NCI-H524 (cell line): ENCODE measurements at regions not wholly inside any gene's neighbourhood (a gene's known extent, or its start where the extent isn't known, plus 50 kb on each side); places are given as distances from the start of the nearest gene placed in this dataset.
"Not testable (repeated sequence)": the region's sequence is repeated elsewhere in the genome, so short reads cannot be mapped to it uniquely, and the experiment has no call there.

Experiments used
- DNase-seq, 2 experiments: peaks; one replicate each; lab custom pipeline; 2025; lab: John Stamatoyannopoulos, UW

GRCh38 chr11:93032580-93032979, 63.1 kb downstream of the MTNR1B start:
- DNase-seq: peak; percentile 45 to 78

DNA sequence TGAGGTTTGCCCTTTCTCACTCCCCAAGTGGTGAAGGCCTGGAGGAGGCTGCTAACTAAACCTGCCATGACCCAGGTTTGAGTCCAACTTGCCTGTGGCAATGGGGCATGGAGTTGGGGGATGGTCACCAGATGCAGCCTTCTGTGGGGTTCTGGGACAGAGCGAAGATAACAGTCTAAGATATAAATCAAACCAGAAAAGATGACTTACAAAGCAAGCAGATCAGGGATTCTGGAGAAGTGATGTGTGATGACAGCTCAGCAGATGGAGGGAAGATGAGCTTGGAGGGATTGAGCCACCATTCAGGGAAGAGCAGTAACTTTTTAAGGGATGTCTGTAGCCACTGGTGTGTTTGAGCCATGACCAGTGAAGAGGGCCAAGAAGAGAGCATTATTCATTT, 63.6 kb downstream of the MTNR1B start:
- no peak for DNase-seq

- DNase-seq: no peak
These were observed 64.7 kb downstream of the MTNR1B start for GRCh38 chr11:93034031-93034722.

- DNase-seq: no peak
These were observed 65.2 kb downstream of the MTNR1B start for GRCh38 chr11:93034723-93035039.

DNA sequence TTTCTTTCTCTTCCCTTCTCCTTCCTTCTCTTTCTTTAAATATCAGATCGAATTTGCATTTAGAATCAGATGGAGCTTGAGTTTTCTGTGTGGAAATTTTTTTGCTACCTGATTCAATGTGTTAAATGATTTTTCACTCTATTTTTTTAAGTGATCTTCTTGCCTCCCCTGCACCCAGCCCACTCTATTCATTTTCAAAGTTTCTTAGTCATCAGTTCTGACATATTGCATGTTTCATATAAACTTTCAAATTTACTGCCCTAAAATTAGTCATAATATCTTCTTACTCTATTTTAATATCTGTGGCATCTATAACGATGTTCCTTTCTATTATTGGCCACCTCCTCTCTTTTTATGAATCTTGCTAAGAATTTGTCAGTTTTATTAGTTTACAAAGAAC, 69.1 kb downstream of the MTNR1B start:
- no peak for DNase-seq

- DNase-seq: no peak
These were observed 70.2 kb downstream of the MTNR1B start for GRCh38 chr11:93039531-93040240.

GRCh38 chr11:93041682-93042081, 72.2 kb downstream of the MTNR1B start:
- no peak for DNase-seq

GRCh38 chr11:93043186-93043585, 73.7 kb downstream of the MTNR1B start:
- not testable (repeated sequence) for DNase-seq

GRCh38 chr11:93049740-93050139, 80.3 kb downstream of the MTNR1B start:
- DNase-seq: no peak

- DNase-seq: no peak
These were observed 81.7 kb downstream of the MTNR1B start for GRCh38 chr11:93051186-93051585.

DNA sequence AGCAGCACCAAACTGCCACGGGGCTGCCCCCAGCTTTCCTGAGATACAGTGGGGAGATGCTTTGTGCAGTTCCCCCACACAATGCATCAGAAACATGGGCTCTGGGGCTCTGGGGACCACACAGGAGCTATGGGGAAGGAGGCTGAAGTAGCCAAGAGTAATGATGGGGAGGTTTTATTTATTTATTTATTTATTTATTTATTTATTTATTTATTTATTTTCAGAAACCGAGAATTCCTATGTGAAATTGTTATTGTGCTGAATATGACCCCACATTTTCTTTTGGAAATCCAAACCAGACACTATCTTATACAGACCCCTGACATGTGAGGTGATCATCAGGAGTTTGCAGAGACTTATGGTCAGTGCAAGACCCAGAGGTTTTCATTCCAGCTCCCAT, 84.4 kb downstream of the MTNR1B start:
- DNase-seq: no peak

- no peak for DNase-seq
These were observed 84.8 kb downstream of the MTNR1B start for GRCh38 chr11:93054279-93054678.

- DNase-seq: no peak
These were observed 85.4 kb downstream of the MTNR1B start for GRCh38 chr11:93054881-93055280.

DNA sequence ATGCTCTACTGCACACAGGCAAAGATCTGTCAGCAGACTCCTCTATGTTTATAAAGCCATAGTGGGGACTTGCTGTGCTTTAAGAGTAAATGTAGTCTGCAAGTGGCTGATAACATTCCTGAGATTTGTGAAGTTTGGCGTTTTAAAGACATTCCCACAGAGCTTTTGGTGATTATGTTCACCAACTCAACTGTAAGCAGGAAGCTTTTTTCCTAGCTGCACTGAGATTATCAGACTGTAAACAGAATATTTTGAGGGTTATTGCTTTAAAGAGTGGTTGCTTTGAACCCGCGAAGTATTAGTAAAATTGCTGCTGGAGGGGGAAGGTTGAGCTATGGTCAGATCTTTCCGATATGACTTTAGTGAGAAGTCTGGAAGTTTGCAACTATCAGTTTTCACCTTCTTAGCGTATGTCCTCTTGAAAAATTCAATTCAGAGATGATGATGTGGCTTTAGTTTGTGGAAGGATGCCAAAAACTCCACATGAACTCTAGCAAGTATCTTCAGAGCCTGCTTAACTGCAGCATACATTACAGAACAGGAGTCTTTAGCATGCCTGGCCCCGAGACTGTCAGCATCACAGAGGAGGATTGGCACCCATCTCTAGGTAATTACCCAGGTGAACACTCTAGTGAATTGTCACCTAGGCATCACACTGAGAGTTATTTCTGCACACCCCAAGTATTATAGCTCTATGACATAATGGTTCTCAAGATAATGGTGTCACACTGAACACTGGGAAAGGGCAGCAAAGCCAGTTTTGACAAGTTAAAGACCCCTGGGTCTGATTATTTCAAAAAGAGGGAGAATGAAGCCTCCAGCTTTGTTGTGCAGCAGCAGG, 89.9 kb downstream of the MTNR1B start:
- no peak for DNase-seq

GRCh38 chr11:93063086-93063485, 93.6 kb downstream of the MTNR1B start:
- no peak for DNase-seq

- peak in 1 of 2 experiments; percentile 19 for DNase-seq
These were observed 95.7 kb downstream of the MTNR1B start for GRCh38 chr11:93065074-93065674.

- no peak for DNase-seq
These were observed 98.5 kb downstream of the MTNR1B start for GRCh38 chr11:93067881-93068390.

DNA sequence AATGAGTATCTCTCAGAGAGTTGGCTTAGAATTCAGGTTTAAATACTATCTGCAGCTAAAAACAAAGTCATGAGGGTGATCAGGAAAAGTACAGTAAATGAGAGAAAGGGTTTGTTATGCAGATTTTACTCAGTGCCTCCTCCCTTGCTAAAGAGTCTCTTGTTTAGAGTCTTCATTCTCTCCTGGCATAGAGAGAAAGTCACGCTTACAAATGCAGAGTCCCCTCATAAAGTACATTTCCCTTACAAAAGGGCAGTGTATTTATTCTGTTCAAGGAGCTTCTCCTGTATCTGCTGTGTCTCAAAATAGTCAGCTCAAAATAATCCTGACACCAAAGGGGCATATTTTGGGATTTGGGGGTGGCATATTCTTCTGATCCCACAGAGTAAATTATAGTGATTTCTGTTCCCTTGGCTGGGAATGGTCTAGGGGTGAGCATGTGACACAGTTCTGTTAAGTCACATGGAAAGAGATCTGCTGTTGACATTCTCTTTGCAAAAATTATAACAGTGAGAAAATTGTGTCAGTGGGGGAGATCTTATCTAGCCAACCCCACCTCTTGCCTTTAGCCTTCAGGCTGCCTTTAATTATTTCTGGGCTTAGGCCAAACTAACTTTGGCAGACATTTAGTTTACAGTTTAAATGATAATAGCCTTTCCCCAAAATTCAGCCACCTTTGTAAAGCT, 102.9 kb downstream of the MTNR1B start:
- DNase-seq: no peak

DNA sequence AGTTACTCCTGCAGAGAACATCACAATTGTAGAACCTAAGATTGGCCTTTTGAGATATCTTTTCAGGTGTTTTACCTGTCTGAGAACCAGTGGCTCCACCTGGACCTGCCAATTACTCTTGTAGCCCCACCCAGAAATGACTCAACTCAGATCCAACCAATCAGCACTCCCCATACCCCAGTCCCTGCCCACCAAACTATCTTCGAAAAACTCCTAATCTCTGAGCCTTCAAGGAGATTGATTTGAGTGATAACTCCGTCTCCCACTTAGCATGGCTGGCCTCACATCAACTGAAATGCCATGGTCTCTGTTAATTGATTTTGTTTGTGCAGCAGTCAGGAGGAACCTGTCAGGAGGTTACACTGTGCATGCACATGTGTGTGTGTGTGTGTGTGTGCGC, 103.6 kb downstream of the MTNR1B start:
- DNase-seq: no peak

DNA sequence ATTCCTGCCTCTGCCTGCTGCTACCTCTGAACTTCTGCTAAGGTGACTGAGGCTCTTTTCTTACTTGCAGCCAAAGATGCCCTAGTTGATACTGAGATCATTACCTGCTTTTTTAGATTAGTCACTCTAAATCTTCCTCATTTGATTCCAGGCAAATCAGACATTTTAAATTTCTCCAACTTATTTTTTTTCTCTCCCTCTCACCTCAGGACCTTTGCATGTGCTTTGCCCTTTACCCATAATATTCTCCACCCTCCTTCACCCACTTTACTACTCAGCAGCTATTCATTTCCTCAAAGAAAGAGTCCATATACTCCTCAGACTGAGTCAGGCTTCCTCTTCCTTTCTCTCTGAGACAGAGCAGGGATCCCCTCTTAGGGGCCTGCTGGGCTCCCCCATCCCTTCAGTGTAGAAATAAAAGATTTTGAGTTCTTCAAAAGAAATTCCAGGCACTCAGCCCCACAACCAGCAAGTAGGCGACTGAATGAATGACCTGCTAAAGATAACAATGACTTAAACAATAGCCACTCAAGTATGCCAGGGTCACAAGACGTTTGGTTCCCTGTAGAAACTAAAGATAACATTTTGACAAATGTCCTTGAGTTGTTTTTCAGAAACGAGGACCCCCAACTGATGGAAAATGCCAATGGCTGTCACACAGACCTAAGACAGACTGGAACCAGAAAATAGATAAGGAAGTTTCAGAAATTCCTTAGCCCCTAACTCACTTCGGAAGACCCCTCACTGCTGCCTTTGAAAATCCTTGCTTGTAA, 104.2 kb downstream of the MTNR1B start:
- no peak for DNase-seq

GRCh38 chr11:93074352-93074751, 104.9 kb downstream of the MTNR1B start:
- no peak for DNase-seq
